ENCODE measurements at regions not wholly inside any gene's neighbourhood (a gene's known extent, or its start where the extent isn't known, plus 50 kb on each side); places are given as distances from the start of the nearest gene placed in this dataset.

GRCh38 chr15:39115379-39116057 is 465.4 kb upstream of the THBS1 start:
- H3K4me1 Mint-ChIP-seq = no peaks in the 10 kb centered on the region
- Histone ChIP-seq H3K27ac (ENCODE audit: low read depth in 1 of 2, low read length in 2 of 2) (no peak overlapping the region), H3K4me2 (replicated peaks; ENCODE audit: extremely low read depth, low read length, poor library complexity, severe bottlenecking) (no peak overlapping the region), H3K36me3 (replicated peaks in 1 of 2; ENCODE audit: control insufficient read depth in 1 of 2, insufficient read depth in 2 of 2, low read length in 2 of 2) (no peaks in the 10 kb centered on the region), H3K27me3 (ENCODE audit: control insufficient read depth in 2 of 2, insufficient read depth in 2 of 2, low read length in 2 of 2) (no peaks in the 10 kb centered on the region), H2AFZ (ENCODE audit: insufficient read depth, low read depth, low read length, poor library complexity, severe bottlenecking) (no peak overlapping the region), H4K20me1 (ENCODE audit: insufficient read depth, low read length) (no peaks in the 10 kb centered on the region), H3K4me3 (replicated peaks in 1 of 3; ENCODE audit: low read depth in 2 of 3, low read length in 3 of 3) (no peak overlapping the region), H3K9me3 (replicated peaks in 1 of 2; ENCODE audit: control insufficient read depth in 1 of 2, insufficient read depth in 1 of 2, low read length in 2 of 2) (peaks cover 7 to 17% of the 10 kb centered on the region in 2 donors), H3K79me2 (ENCODE audit: insufficient read depth, low read length) (no peaks in the 10 kb centered on the region), H3K9ac (ENCODE audit: insufficient read depth, low read length, poor library complexity, severe bottlenecking) (no peak overlapping the region), H3K4me1 (ENCODE audit: control insufficient read depth in 1 of 2, insufficient read depth in 2 of 2, low read length in 2 of 2) (no peaks in the 10 kb centered on the region)
- 100% methylated on average over 2 of the region's 2 CpGs for WGBS (ENCODE audit: insufficient coverage)
- DNase-seq = no peak
- H3K4me3 Mint-ChIP-seq = no peak overlapping the region
- intact Hi-C loops (cut with micrococcal nuclease) = no loop called here
- no peaks in the 10 kb centered on the region for H3K36me3 Mint-ChIP-seq
- H3K27me3 Mint-ChIP-seq (ENCODE audit: low read depth in 3 of 3) = peaks cover 2 to 3% (median 2%) of the 10 kb centered on the region in 3 donors
- no peak for TF ChIP-seq CTCF (IDR thresholded peaks at IDR 0.05)
- peaks cover 8 to 25% (median 22%) of the 10 kb centered on the region in 7 donors for H3K9me3 Mint-ChIP-seq
- no peak overlapping the region for H3K27ac Mint-ChIP-seq

- no peaks in the 10 kb centered on the region for H3K27me3 ChIP-seq (ENCODE audit: control insufficient read depth in 2 of 2, insufficient read depth in 2 of 2, low read length in 2 of 2)
- intact Hi-C loops (cut with micrococcal nuclease) = no loop called here
- peaks cover 7 to 17% of the 10 kb centered on the region in 2 donors for H3K9me3 ChIP-seq (replicated peaks in 1 of 2; ENCODE audit: control insufficient read depth in 1 of 2, insufficient read depth in 1 of 2, low read length in 2 of 2)
- H3K4me1 ChIP-seq (ENCODE audit: control insufficient read depth in 1 of 2, insufficient read depth in 2 of 2, low read length in 2 of 2) = no peaks in the 10 kb centered on the region
- Mint-ChIP-seq H3K4me3 (no peak overlapping the region), H3K4me1 (no peaks in the 10 kb centered on the region), H3K27me3 (ENCODE audit: low read depth in 3 of 3) (peaks cover 2 to 5% (median 4%) of the 10 kb centered on the region in 3 donors), H3K9me3 (peaks cover 8 to 22% (median 17%) of the 10 kb centered on the region in 7 donors), H3K27ac (no peak overlapping the region), H3K36me3 (no peaks in the 10 kb centered on the region)
- H3K36me3 ChIP-seq (replicated peaks in 1 of 2; ENCODE audit: control insufficient read depth in 1 of 2, insufficient read depth in 2 of 2, low read length in 2 of 2) = no peaks in the 10 kb centered on the region
- H2AFZ ChIP-seq (ENCODE audit: insufficient read depth, low read depth, low read length, poor library complexity, severe bottlenecking) = no peak overlapping the region
- no peak for DNase-seq
- H3K27ac ChIP-seq (ENCODE audit: low read depth in 1 of 2, low read length in 2 of 2) = no peak overlapping the region
- H3K4me3 ChIP-seq (replicated peaks in 1 of 3; ENCODE audit: low read depth in 2 of 3, low read length in 3 of 3) = no peak overlapping the region
- WGBS (ENCODE audit: insufficient coverage) = 100% methylated on average over 1 of the region's 2 CpGs
- TF ChIP-seq CTCF (IDR thresholded peaks at IDR 0.05) = no peak
- no peak overlapping the region for H3K9ac ChIP-seq (ENCODE audit: insufficient read depth, low read length, poor library complexity, severe bottlenecking)
- no peaks in the 10 kb centered on the region for H4K20me1 ChIP-seq (ENCODE audit: insufficient read depth, low read length)
- H3K4me2 ChIP-seq (replicated peaks; ENCODE audit: extremely low read depth, low read length, poor library complexity, severe bottlenecking) = no peak overlapping the region
- no peaks in the 10 kb centered on the region for H3K79me2 ChIP-seq (ENCODE audit: insufficient read depth, low read length)
Measured at GRCh38 chr15:39118510-39118909, 462.4 kb upstream of the THBS1 start.
